Prostate gland (tissue), 2 donors: ENCODE measurements at regions not wholly inside any gene's neighbourhood (a gene's known extent, or its start where the extent isn't known, plus 50 kb on each side); places are given as distances from the start of the nearest gene placed in this dataset.

Experiments used
- CTCF ChIP-seq, 4 experiments: fragments of 200-600 bp in 2 of 4; fragments of 450-650 bp in 2 of 4; sonication (generic) in 2 of 4; IDR thresholded peaks; 1 replicate in 3 of 4; 2 replicates in 1 of 4; pipeline ENCODE4 v1.5.1; 2016 to 2019; ENCODE audit warnings: antibody characterized with exemption in 4 of 4, mild to moderate bottlenecking in 2 of 4, moderate library complexity in 2 of 4
- POLR2A ChIP-seq: fragments of 450-650 bp; IDR thresholded peaks from one replicate; pipeline ENCODE4 v1.6.1; 2016; ENCODE audit warnings: antibody characterized with exemption, mild to moderate bottlenecking
- POLR2AphosphoS5 ChIP-seq: sonication (generic); formaldehyde crosslinking; IDR thresholded peaks from one replicate; pipeline ENCODE4 v1.6.1; 2017; ENCODE audit warnings: antibody characterized with exemption

DNA sequence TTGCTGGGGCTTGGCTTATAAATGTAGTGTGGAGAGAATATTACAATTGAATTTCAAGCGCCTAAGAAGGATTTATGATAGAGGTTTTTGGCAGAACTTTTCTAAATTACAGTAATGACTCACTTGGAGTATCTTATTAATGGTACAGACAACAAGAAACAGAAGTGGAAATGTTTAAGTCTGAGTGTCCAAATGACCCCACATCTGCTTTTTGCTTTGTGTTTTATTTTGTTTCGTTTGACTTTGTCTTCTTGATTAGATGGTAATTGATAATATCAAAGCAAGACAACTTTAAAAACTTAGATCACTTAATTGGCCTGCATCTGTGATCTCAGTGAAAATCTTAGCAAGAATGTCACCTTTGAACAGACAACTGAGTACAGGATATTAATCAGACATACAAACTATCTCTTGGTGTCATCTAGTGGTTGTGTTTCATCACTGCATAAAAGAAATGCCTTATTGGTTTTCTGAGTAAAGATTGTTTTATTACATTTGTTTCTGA, 577.4 kb downstream of the ISL1 start:
- TF ChIP-seq POLR2A, result no peak
- peak; percentile 15 to 80 (median 55) for TF ChIP-seq CTCF (IDR thresholded peaks at IDR 0.05)
- TF ChIP-seq POLR2AphosphoS5, result no peak
